ENCODE measurements at regions not wholly inside any gene's neighbourhood (a gene's known extent, or its start where the extent isn't known, plus 50 kb on each side); places are given as distances from the start of the nearest gene placed in this dataset.

DNA sequence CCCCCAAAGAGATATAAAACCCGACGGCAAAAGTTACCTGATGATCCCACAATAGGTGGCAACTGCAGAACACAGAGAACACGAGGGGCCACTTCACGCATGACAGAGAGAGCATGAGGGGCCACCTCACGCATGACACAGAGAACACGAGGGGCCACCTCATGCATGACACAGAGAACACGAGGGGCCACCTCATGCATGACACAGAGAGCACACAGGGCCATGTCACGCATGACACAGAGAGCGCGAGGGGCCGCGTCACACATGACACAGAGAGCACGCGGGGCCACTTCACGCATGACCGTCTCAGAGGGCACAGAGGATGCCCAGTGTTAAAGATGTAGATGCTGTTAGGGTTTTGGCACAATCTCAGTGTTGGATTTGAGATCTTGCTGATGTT lies 1359.5 kb downstream of the TBC1D22A start:
- TF ChIP-seq, protein P1, sequence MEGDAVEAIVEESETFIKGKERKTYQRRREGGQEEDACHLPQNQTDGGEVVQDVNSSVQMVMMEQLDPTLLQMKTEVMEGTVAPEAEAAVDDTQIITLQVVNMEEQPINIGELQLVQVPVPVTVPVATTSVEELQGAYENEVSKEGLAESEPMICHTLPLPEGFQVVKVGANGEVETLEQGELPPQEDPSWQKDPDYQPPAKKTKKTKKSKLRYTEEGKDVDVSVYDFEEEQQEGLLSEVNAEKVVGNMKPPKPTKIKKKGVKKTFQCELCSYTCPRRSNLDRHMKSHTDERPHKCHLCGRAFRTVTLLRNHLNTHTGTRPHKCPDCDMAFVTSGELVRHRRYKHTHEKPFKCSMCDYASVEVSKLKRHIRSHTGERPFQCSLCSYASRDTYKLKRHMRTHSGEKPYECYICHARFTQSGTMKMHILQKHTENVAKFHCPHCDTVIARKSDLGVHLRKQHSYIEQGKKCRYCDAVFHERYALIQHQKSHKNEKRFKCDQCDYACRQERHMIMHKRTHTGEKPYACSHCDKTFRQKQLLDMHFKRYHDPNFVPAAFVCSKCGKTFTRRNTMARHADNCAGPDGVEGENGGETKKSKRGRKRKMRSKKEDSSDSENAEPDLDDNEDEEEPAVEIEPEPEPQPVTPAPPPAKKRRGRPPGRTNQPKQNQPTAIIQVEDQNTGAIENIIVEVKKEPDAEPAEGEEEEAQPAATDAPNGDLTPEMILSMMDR (IDR thresholded peaks at IDR 0.05; ENCODE audit: insufficient read depth, low read length, poor library complexity, severe bottlenecking), result no peak
- TF ChIP-seq EZH2phosphoT487 (conservative IDR thresholded peaks at IDR 0.05; ENCODE audit: low read length), result no peak
